Activated CD8-positive, alpha-beta memory T cell treated with anti-CD3 and anti-CD28 coated beads, Interleukin-2, amount 10 ng/mL, durations not matched to agents 7 days and 5 days (primary cell): ENCODE measurements at regions not wholly inside any gene's neighbourhood (a gene's known extent, or its start where the extent isn't known, plus 50 kb on each side); places are given as distances from the start of the nearest gene placed in this dataset.
"Not testable (repeated sequence)": the region's sequence is repeated elsewhere in the genome, so short reads cannot be mapped to it uniquely, and the experiment has no call there.

ENCODE experiments used
- ATAC-seq: fragments of 150-1000 bp; cut with Tn5 transposase; one replicate; pipeline ENCODE4 v1.10.0; 2021; ENCODE audit warnings: moderate library complexity
- CTCF ChIA-PET: fragments of 350-600 bp; sonication (Branson Sonifier 250); formaldehyde crosslinking; loops from one replicate; lab custom pipeline; 2021; ENCODE audit warnings: antibody characterized with exemption; lab: Charles Lee
- DNase-seq: peaks from one replicate; pipeline ENCODE4 v3.0.0-alpha.2; 2020
- H3K27ac Mint-ChIP-seq: one replicate; pipeline ENCODE4 v1.8.0; 2021; ENCODE audit warnings: mild to moderate bottlenecking, mixed read lengths
- H3K27me3 Mint-ChIP-seq: one replicate; pipeline ENCODE4 v1.8.0; 2021; ENCODE audit warnings: mixed read lengths
- H3K36me3 Mint-ChIP-seq: one replicate; pipeline ENCODE4 v1.8.0; 2021; ENCODE audit warnings: mild to moderate bottlenecking, mixed read lengths
- H3K4me1 Mint-ChIP-seq: one replicate; pipeline ENCODE4 v1.8.0; 2021; ENCODE audit warnings: mixed read lengths
- H3K4me3 Mint-ChIP-seq: one replicate; pipeline ENCODE4 v1.8.0; 2021; ENCODE audit warnings: mild to moderate bottlenecking, moderate library complexity, mixed read lengths
- H3K9me3 Mint-ChIP-seq: one replicate; pipeline ENCODE4 v1.8.0; 2022; ENCODE audit warnings: low read depth, mixed read lengths

GRCh38 chr20:11697646-11698045 is 220.0 kb upstream of the BTBD3 start:
- H3K4me3 Mint-ChIP-seq, result no peak overlapping the region
- DNase-seq (no peak), ATAC-seq (no peak)
- no peaks in the 10 kb centered on the region for H3K36me3 Mint-ChIP-seq
- H3K4me1 Mint-ChIP-seq, result no peaks in the 10 kb centered on the region
- H3K27ac Mint-ChIP-seq, result no peak overlapping the region
- CTCF ChIA-PET, result no interaction called here
- H3K9me3 Mint-ChIP-seq, result peaks cover 6% of the 10 kb centered on the region
- no peaks in the 10 kb centered on the region for H3K27me3 Mint-ChIP-seq

- ATAC-seq, result no peak
- H3K4me3 Mint-ChIP-seq, result no peak overlapping the region
- H3K36me3 Mint-ChIP-seq, result no peaks in the 10 kb centered on the region
- H3K9me3 Mint-ChIP-seq, result peaks cover 6% of the 10 kb centered on the region
- no peak overlapping the region for H3K27ac Mint-ChIP-seq
- no peaks in the 10 kb centered on the region for H3K4me1 Mint-ChIP-seq
- no peak for DNase-seq
- no peaks in the 10 kb centered on the region for H3K27me3 Mint-ChIP-seq
- CTCF ChIA-PET, result no interaction called here
Measured at GRCh38 chr20:11698124-11698523, 219.6 kb upstream of the BTBD3 start.

GRCh38 chr20:11700831-11701230 is 216.9 kb upstream of the BTBD3 start:
- CTCF ChIA-PET, result no interaction called here
- Mint-ChIP-seq H3K4me1 (no peaks in the 10 kb centered on the region), H3K27me3 (no peaks in the 10 kb centered on the region), H3K4me3 (no peak overlapping the region), H3K9me3 (peaks cover 10% of the 10 kb centered on the region), H3K36me3 (no peaks in the 10 kb centered on the region), H3K27ac (no peak overlapping the region)
- ATAC-seq (no peak), DNase-seq (no peak)

- Mint-ChIP-seq H3K36me3 (no peaks in the 10 kb centered on the region), H3K27me3 (no peaks in the 10 kb centered on the region), H3K4me3 (no peak overlapping the region), H3K4me1 (no peaks in the 10 kb centered on the region), H3K27ac (no peak overlapping the region), H3K9me3 (peaks cover 20% of the 10 kb centered on the region)
- CTCF ChIA-PET, result no interaction called here
- ATAC-seq (no peak), DNase-seq (no peak)
Measured at GRCh38 chr20:11702721-11703518, 214.8 kb upstream of the BTBD3 start.

- Mint-ChIP-seq H3K27me3 (no peaks in the 10 kb centered on the region), H3K4me3 (no peak overlapping the region), H3K36me3 (no peaks in the 10 kb centered on the region), H3K9me3 (peaks cover 20% of the 10 kb centered on the region), H3K27ac (no peak overlapping the region), H3K4me1 (no peaks in the 10 kb centered on the region)
- ATAC-seq (no peak), DNase-seq (no peak)
- CTCF ChIA-PET, result no interaction called here
Measured at GRCh38 chr20:11705512-11705911, 212.2 kb upstream of the BTBD3 start.

- DNase-seq, H3K36me3 Mint-ChIP-seq, H3K4me3 Mint-ChIP-seq, ATAC-seq, H3K27me3 Mint-ChIP-seq, H3K27ac Mint-ChIP-seq, CTCF ChIA-PET, H3K4me1 Mint-ChIP-seq: not testable (repeated sequence)
- peaks cover 26% of the 10 kb centered on the region for H3K9me3 Mint-ChIP-seq
Measured at GRCh38 chr20:11708223-11708622, 209.5 kb upstream of the BTBD3 start.

DNA sequence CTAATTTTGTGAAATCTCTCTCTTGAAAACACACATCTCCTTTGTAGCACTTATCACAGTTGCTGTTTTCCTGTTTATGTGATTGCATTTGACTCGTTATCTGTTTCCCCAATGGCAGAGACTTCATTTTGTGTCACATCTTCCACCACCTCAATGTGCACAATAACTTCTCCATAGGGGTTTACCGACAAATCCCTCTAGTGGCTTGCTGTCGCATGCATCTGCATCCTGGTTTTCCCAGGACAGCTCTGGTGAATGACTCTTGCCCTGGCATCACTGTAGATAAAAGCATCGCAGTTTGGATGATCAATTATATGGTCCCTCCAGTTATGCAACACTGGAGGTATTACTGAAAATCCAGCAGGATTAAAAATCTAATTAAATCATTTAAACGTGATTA is 206.5 kb upstream of the BTBD3 start:
- no peaks in the 10 kb centered on the region for H3K4me1 Mint-ChIP-seq
- H3K27me3 Mint-ChIP-seq, result no peaks in the 10 kb centered on the region
- no peak for DNase-seq
- H3K27ac Mint-ChIP-seq, result no peak overlapping the region
- CTCF ChIA-PET, result no interaction called here
- no peaks in the 10 kb centered on the region for H3K36me3 Mint-ChIP-seq
- peaks cover 21% of the 10 kb centered on the region for H3K9me3 Mint-ChIP-seq
- H3K4me3 Mint-ChIP-seq, result no peak overlapping the region
- ATAC-seq, result no peak

DNA sequence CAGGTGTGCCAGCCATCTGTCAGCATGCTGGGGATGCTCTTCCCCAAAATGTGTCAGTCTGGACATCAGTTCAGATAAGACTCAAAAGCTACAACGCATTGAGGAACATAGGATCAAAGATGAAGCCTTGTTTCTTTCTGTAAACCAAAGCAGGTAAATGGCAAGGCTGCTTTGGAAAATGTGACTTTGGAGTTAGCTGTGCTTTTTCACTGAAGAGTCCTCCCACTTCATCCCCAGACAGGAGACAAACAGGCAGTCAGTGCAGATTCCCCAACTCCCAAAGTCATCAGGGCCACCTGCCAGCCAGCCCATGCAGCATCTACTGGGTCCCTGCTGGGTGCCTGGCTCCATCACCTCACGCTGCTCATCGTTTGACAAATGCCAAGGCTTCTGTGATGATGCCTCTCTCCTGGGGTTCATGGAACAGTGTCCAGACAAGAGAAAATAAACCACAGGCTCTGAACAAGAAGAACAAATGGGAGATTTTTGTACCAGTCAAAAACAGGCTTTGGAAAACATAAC is 205.0 kb upstream of the BTBD3 start:
- Mint-ChIP-seq H3K27me3 (no peaks in the 10 kb centered on the region), H3K27ac (no peak overlapping the region), H3K9me3 (peaks cover 14% of the 10 kb centered on the region), H3K36me3 (no peaks in the 10 kb centered on the region), H3K4me1 (no peaks in the 10 kb centered on the region), H3K4me3 (no peak overlapping the region)
- DNase-seq (no peak), ATAC-seq (no peak)
- CTCF ChIA-PET, result no interaction called here

DNA sequence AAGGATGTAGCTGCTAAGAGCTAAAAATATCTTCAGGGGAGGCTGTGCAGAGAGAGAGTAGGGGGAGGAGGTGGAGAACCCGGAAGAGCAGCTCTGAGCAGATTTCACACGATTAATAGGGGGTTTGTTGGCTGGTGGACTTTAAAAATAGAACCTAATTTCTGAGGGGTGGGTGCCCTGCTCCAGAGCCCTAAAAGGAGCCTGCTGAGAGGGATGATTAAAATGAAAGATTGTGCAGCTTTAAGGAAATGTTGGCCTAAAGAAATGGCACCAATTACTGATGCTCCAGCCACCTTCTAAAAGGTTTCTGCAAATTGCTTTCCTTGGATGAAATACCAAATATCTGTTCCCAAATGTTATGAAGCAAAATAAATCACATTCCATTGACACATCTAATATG is 202.8 kb upstream of the BTBD3 start:
- DNase-seq (no peak), ATAC-seq (no peak)
- Mint-ChIP-seq H3K27me3 (no peaks in the 10 kb centered on the region), H3K27ac (no peak overlapping the region), H3K4me3 (no peak overlapping the region), H3K36me3 (no peaks in the 10 kb centered on the region), H3K9me3 (peaks cover 15% of the 10 kb centered on the region), H3K4me1 (no peaks in the 10 kb centered on the region)
- CTCF ChIA-PET, result no interaction called here

- no peaks in the 10 kb centered on the region for H3K36me3 Mint-ChIP-seq
- CTCF ChIA-PET, result no interaction called here
- no peak for ATAC-seq
- DNase-seq, result no peak
- H3K27me3 Mint-ChIP-seq, result no peaks in the 10 kb centered on the region
- peaks cover 15% of the 10 kb centered on the region for H3K9me3 Mint-ChIP-seq
- H3K4me1 Mint-ChIP-seq, result no peaks in the 10 kb centered on the region
- H3K27ac Mint-ChIP-seq, result no peak overlapping the region
- no peak overlapping the region for H3K4me3 Mint-ChIP-seq
Measured at GRCh38 chr20:11716239-11716944, 201.3 kb upstream of the BTBD3 start.

- Mint-ChIP-seq H3K4me1 (no peaks in the 10 kb centered on the region), H3K4me3 (no peak overlapping the region), H3K9me3 (peaks cover 15% of the 10 kb centered on the region), H3K27ac (no peak overlapping the region), H3K27me3 (no peaks in the 10 kb centered on the region), H3K36me3 (no peaks in the 10 kb centered on the region)
- DNase-seq (no peak), ATAC-seq (no peak)
- CTCF ChIA-PET, result no interaction called here
Measured at GRCh38 chr20:11716945-11717248, 200.8 kb upstream of the BTBD3 start.

DNA sequence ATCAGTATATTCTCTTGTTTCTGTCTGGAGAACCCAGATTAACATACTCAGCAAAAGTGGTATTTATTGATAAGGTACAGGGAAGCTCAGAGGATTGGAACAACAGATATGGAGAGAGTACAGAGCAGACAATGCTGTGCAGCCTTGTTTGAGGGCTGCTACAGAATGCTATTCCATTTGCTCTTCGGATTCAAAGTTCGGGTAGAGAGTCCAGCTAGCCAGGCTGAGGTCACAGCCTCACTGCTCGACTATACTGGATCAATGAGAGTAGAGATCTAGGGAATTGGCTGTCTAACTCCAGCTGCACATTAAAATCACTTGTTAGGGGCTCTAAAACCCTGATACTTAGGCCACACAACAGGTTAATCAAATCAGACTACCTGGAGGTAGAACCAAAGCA is 200.1 kb upstream of the BTBD3 start:
- H3K9me3 Mint-ChIP-seq, result peaks cover 12% of the 10 kb centered on the region
- no peaks in the 10 kb centered on the region for H3K36me3 Mint-ChIP-seq
- no peak overlapping the region for H3K27ac Mint-ChIP-seq
- ATAC-seq, result no peak
- no peaks in the 10 kb centered on the region for H3K27me3 Mint-ChIP-seq
- no peaks in the 10 kb centered on the region for H3K4me1 Mint-ChIP-seq
- H3K4me3 Mint-ChIP-seq, result no peak overlapping the region
- CTCF ChIA-PET, result no interaction called here
- DNase-seq, result no peak

DNA sequence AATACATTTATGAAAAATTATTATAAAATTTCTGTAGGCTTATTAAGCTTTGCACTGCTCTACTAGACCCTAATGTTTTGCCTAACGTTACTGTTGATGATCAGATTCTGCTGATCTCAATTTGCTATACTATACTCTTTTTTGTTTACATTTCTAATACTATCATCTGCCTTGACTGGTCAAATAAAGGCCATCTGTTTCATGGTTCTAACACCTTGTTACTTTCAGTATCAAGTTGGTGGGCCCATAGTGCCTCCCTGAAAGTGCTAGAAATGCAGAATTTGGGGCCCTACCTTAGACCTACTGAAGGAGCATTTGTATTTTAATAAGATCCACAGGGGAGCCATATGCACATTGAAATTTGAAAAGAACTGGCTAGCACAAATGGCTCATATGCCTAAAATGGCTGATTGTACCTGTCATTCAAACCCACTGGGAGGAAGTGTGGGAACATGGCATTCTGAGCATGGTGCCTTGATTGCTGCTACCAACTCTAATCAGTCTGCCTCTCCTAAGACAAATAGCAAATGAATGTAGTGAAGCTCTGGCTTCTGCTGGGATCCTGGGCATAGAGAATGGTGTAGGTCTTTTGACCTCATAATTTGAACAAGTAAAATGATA is 199.1 kb upstream of the BTBD3 start:
- H3K36me3 Mint-ChIP-seq, result no peaks in the 10 kb centered on the region
- peaks cover 7% of the 10 kb centered on the region for H3K9me3 Mint-ChIP-seq
- CTCF ChIA-PET, result interaction anchor here (0.6 kb wide), 1 partner anchor 608 kb away, joined by 3 read pairs; no protein-coding TSS in a partner anchor
- no peaks in the 10 kb centered on the region for H3K4me1 Mint-ChIP-seq
- H3K4me3 Mint-ChIP-seq, result no peak overlapping the region
- H3K27ac Mint-ChIP-seq, result no peak overlapping the region
- no peak for DNase-seq
- H3K27me3 Mint-ChIP-seq, result no peaks in the 10 kb centered on the region
- ATAC-seq, result no peak

DNA sequence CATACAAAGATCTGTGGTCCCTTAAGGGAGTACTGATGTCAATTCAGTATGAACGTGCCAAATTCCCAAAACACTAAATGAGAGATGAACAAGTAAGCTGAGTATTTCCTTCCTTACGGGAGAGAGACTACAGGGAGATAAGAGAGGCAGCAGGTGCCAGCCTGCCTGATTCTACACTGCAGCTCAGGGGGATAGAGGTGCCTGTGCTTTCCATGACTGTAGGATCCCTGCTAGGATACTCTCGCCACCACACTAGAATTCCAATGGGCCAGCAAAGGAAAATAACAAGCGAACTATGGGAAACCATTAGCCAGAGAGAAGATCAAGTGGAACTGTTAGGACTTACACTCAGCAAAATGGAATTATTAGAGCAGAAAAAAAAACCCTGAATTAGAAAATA is 198.5 kb upstream of the BTBD3 start:
- Mint-ChIP-seq H3K36me3 (no peaks in the 10 kb centered on the region), H3K4me1 (no peaks in the 10 kb centered on the region), H3K9me3 (peaks cover 9% of the 10 kb centered on the region), H3K4me3 (no peak overlapping the region), H3K27ac (no peak overlapping the region), H3K27me3 (no peaks in the 10 kb centered on the region)
- ATAC-seq, result no peak
- CTCF ChIA-PET, result interaction anchor here (0.6 kb wide), 1 partner anchor 607 kb away, joined by 3 read pairs; no protein-coding TSS in a partner anchor
- DNase-seq, result no peak
